Loucy (cell line): ENCODE measurements at regions not wholly inside any gene's neighbourhood (a gene's known extent, or its start where the extent isn't known, plus 50 kb on each side); places are given as distances from the start of the nearest gene placed in this dataset.

Source experiments
- H2AFZ ChIP-seq: fragments of 200-600 bp; sonication (generic); 2 replicates; pipeline ENCODE4 v1.6.0; 2016; ENCODE audit warnings: antibody characterized with exemption, mild to moderate bottlenecking, low read length, moderate library complexity
- H3F3A ChIP-seq: fragments of 200-600 bp; 2 replicates; pipeline ENCODE4 v1.6.0; 2016; ENCODE audit warnings: antibody characterized with exemption, low read depth, mild to moderate bottlenecking
- H3K27me3 ChIP-seq: fragments of 200-600 bp; sonication (generic); 2 replicates; pipeline ENCODE4 v1.6.1; 2014; ENCODE audit warnings: low read length, mild to moderate bottlenecking; ENCODE audit not compliant: insufficient read depth, poor library complexity, severe bottlenecking
- H3K36me3 ChIP-seq: fragments of 200-600 bp; sonication (generic); 2 replicates; pipeline ENCODE4 v1.6.1; 2016; ENCODE audit warnings: low read length; ENCODE audit not compliant: insufficient read depth
- H3K4me1 ChIP-seq: fragments of 200-600 bp; sonication (generic); 2 replicates; pipeline ENCODE4 v1.5.1; 2014; ENCODE audit warnings: low read length, mild to moderate bottlenecking; ENCODE audit not compliant: insufficient read depth, poor library complexity, severe bottlenecking
- H3K4me2 ChIP-seq: fragments of 200-600 bp; sonication (generic); 2 replicates; pipeline ENCODE4 v1.6.0; 2014; ENCODE audit warnings: antibody characterized with exemption, low read length, low read depth, mild to moderate bottlenecking; ENCODE audit not compliant: poor library complexity, severe bottlenecking
- H3K4me3 ChIP-seq: fragments of 200-600 bp; sonication (generic); 2 replicates; pipeline ENCODE4 v1.5.1; 2014; ENCODE audit warnings: low read length, mild to moderate bottlenecking, mixed read lengths; ENCODE audit not compliant: poor library complexity, severe bottlenecking
- H3K79me2 ChIP-seq: fragments of 200-600 bp; sonication (generic); 2 replicates; pipeline ENCODE4 v1.6.1; 2014; ENCODE audit warnings: low read length; ENCODE audit not compliant: insufficient read depth
- H3K9ac ChIP-seq: fragments of 200-600 bp; sonication (generic); 2 replicates; pipeline ENCODE4 v1.6.0; 2014; ENCODE audit warnings: mild to moderate bottlenecking, low read depth, low read length, moderate library complexity; ENCODE audit not compliant: poor library complexity, severe bottlenecking
- H3K9me2 ChIP-seq: fragments of 200-600 bp; sonication (generic); replicated peaks from 2 replicates; pipeline ENCODE4 v1.6.1; 2016; ENCODE audit warnings: low read depth, low read length, mixed read lengths
- H3K9me3 ChIP-seq: fragments of 200-600 bp; sonication (generic); 2 replicates; pipeline ENCODE4 v1.6.1; 2014; ENCODE audit warnings: mild to moderate bottlenecking, antibody characterized with exemption, low read length, low read depth; ENCODE audit not compliant: insufficient read depth
- H4K20me1 ChIP-seq: fragments of 200-600 bp; sonication (generic); 2 replicates; pipeline ENCODE4 v1.6.0; 2014; ENCODE audit warnings: antibody characterized with exemption, low read length, mild to moderate bottlenecking; ENCODE audit not compliant: insufficient read depth, poor library complexity, severe bottlenecking
- EZH2phosphoT487 ChIP-seq: fragments of 200-600 bp; IDR thresholded peaks from 2 replicates; pipeline ENCODE4 v1.6.1; 2018; ENCODE audit warnings: antibody characterized with exemption, mild to moderate bottlenecking, moderate library complexity, borderline replicate concordance
- TF ChIP-seq, protein P1 (sequence below): fragments of 200-600 bp; sonication (generic); conservative IDR thresholded peaks from 2 replicates; pipeline ENCODE4 v1.5.1; 2014; ENCODE audit warnings: mild to moderate bottlenecking, antibody characterized with exemption, low read length

GRCh38 chr14:34070917-34071407, 120.1 kb upstream of the EGLN3 start:
- H3K4me1 ChIP-seq: no peaks in the 10 kb centered on the region
- H4K20me1 ChIP-seq: no peaks in the 10 kb centered on the region
- TF ChIP-seq, protein P1, sequence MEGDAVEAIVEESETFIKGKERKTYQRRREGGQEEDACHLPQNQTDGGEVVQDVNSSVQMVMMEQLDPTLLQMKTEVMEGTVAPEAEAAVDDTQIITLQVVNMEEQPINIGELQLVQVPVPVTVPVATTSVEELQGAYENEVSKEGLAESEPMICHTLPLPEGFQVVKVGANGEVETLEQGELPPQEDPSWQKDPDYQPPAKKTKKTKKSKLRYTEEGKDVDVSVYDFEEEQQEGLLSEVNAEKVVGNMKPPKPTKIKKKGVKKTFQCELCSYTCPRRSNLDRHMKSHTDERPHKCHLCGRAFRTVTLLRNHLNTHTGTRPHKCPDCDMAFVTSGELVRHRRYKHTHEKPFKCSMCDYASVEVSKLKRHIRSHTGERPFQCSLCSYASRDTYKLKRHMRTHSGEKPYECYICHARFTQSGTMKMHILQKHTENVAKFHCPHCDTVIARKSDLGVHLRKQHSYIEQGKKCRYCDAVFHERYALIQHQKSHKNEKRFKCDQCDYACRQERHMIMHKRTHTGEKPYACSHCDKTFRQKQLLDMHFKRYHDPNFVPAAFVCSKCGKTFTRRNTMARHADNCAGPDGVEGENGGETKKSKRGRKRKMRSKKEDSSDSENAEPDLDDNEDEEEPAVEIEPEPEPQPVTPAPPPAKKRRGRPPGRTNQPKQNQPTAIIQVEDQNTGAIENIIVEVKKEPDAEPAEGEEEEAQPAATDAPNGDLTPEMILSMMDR: no peak
- no peak for TF ChIP-seq EZH2phosphoT487
- H3K27me3 ChIP-seq: no peaks in the 10 kb centered on the region
- H3K9ac ChIP-seq: no peak overlapping the region
- no peak overlapping the region for H3K4me3 ChIP-seq
- H3K4me2 ChIP-seq: no peak overlapping the region
- H2AFZ ChIP-seq: no peak overlapping the region
- H3K9me3 ChIP-seq: no peaks in the 10 kb centered on the region
- H3K36me3 ChIP-seq: no peaks in the 10 kb centered on the region
- no peaks in the 10 kb centered on the region for H3F3A ChIP-seq
- no peaks in the 10 kb centered on the region for H3K9me2 ChIP-seq
- no peaks in the 10 kb centered on the region for H3K79me2 ChIP-seq

DNA sequence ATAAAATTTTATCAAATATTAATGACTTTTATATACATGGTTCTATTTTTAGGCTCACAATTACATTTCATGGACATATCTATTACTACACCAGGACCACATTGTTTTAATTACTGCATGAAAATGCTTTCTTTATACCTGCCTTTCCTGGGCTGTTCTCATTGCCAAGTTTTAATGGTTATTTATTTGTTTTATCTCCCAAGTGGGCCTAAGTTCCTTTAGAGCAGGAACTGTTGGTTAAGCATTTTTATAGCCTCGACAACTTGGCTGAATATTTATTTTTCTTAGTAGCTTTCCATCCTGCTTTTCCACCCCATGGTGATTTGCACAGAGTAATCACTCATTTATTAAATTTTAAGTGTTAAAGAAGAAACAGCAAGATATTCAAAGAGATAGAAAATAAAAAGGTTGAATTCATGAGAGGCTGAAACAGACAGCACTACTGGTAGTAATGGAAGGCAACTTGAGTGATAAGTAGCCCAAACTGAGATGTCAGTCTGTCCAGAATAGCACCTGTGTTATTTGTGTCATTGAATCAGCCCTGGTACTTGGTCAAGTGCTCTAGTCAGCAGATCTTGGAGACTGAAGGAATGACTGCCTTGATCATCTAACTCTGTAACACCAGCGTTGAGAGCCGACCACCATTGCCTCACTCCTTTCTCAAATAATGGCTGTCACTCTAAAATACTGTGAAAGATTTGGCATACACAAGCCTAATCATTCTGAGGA, 119.1 kb upstream of the EGLN3 start:
- Histone ChIP-seq H3K9me2 (no peaks in the 10 kb centered on the region), H3K4me2 (no peak overlapping the region), H4K20me1 (no peaks in the 10 kb centered on the region), H3K36me3 (no peaks in the 10 kb centered on the region), H3K9ac (no peak overlapping the region), H3K4me1 (no peaks in the 10 kb centered on the region), H3K4me3 (no peak overlapping the region), H3K27me3 (no peaks in the 10 kb centered on the region), H3K9me3 (no peaks in the 10 kb centered on the region), H2AFZ (no peak overlapping the region), H3F3A (no peaks in the 10 kb centered on the region), H3K79me2 (no peaks in the 10 kb centered on the region)
- TF ChIP-seq, protein P1: no peak
- TF ChIP-seq EZH2phosphoT487: no peak

- Histone ChIP-seq H3K9me3 (no peaks in the 10 kb centered on the region), H3K9ac (no peak overlapping the region), H3K9me2 (no peaks in the 10 kb centered on the region), H3K4me3 (no peak overlapping the region), H3K4me1 (no peaks in the 10 kb centered on the region), H3K4me2 (no peak overlapping the region), H2AFZ (no peak overlapping the region), H4K20me1 (no peaks in the 10 kb centered on the region), H3K79me2 (no peaks in the 10 kb centered on the region), H3K36me3 (no peaks in the 10 kb centered on the region), H3F3A (no peaks in the 10 kb centered on the region), H3K27me3 (no peaks in the 10 kb centered on the region)
- TF ChIP-seq, protein P1: no peak
- TF ChIP-seq EZH2phosphoT487: no peak
Measured at GRCh38 chr14:34067587-34067986, 116.7 kb upstream of the EGLN3 start.
